ENCODE measurements at regions not wholly inside any gene's neighbourhood (a gene's known extent, or its start where the extent isn't known, plus 50 kb on each side); places are given as distances from the start of the nearest gene placed in this dataset.

GRCh38 chr9:89953824-89954615 lies 349.2 kb downstream of the GADD45G start:
- no peak for TF ChIP-seq CREM (IDR thresholded peaks at IDR 0.05; ENCODE audit: low read depth)
- TF ChIP-seq, protein P1, sequence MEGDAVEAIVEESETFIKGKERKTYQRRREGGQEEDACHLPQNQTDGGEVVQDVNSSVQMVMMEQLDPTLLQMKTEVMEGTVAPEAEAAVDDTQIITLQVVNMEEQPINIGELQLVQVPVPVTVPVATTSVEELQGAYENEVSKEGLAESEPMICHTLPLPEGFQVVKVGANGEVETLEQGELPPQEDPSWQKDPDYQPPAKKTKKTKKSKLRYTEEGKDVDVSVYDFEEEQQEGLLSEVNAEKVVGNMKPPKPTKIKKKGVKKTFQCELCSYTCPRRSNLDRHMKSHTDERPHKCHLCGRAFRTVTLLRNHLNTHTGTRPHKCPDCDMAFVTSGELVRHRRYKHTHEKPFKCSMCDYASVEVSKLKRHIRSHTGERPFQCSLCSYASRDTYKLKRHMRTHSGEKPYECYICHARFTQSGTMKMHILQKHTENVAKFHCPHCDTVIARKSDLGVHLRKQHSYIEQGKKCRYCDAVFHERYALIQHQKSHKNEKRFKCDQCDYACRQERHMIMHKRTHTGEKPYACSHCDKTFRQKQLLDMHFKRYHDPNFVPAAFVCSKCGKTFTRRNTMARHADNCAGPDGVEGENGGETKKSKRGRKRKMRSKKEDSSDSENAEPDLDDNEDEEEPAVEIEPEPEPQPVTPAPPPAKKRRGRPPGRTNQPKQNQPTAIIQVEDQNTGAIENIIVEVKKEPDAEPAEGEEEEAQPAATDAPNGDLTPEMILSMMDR (IDR thresholded peaks at IDR 0.05 in 2 of 3, conservative IDR thresholded peaks at IDR 0.05 in 1 of 3; ENCODE audit: control insufficient read depth in 2 of 3, extremely low read depth in 1 of 3, insufficient read depth in 1 of 3, low read depth in 3 of 3, low read length in 3 of 3), result no peak
- no peak for TF ChIP-seq ZBTB4 (CRISPR knock-in tag; IDR thresholded peaks at IDR 0.05)
- no peak for TF ChIP-seq NFYB (IDR thresholded peaks at IDR 0.05; ENCODE audit: insufficient read depth, low read depth, low read length)
- no peak for TF ChIP-seq TARDBP (IDR thresholded peaks at IDR 0.05; ENCODE audit: borderline replicate concordance)
